ENCODE measurements at regions not wholly inside any gene's neighbourhood (a gene's known extent, or its start where the extent isn't known, plus 50 kb on each side); places are given as distances from the start of the nearest gene placed in this dataset.

GRCh38 chr1:73907051-73907450 lies 290.9 kb downstream of the LRRIQ3 start:
- H3K27me3 Mint-ChIP-seq (ENCODE audit: insufficient read depth, unreplicated experiment) = peaks cover 2% of the 10 kb centered on the region
- intact Hi-C loops (cut with micrococcal nuclease; ENCODE audit: unreplicated experiment) = no loop called here
- no peaks in the 10 kb centered on the region for H3K4me1 ChIP-seq
- no TSS peak for BruUV-seq (replicated peaks)
- H3K9me3 Mint-ChIP-seq (ENCODE audit: unreplicated experiment) = no peaks in the 10 kb centered on the region
- no peak overlapping the region for H3K4me3 Mint-ChIP-seq (ENCODE audit: unreplicated experiment)
- TF ChIP-seq CTCF (IDR thresholded peaks at IDR 0.05; ENCODE audit: insufficient read depth in 1 of 2, low read depth in 1 of 2, low read length in 1 of 2, severe bottlenecking in 1 of 2, unreplicated experiment in 1 of 2) = no peak
- H3K27ac Mint-ChIP-seq (ENCODE audit: unreplicated experiment) = no peak overlapping the region
- ChIA-PET POLR2A (no interaction called here), CTCF (no interaction called here)
- no peaks in the 10 kb centered on the region for H3K4me1 Mint-ChIP-seq (ENCODE audit: low read depth, unreplicated experiment)
- no peaks in the 10 kb centered on the region for H3K36me3 ChIP-seq (ENCODE audit: control insufficient read depth, insufficient read depth, low read length)
- H3K4me3 ChIP-seq (ENCODE audit: low read depth, low read length) = no peak overlapping the region
- H3K27me3 ChIP-seq (replicated peaks; ENCODE audit: control insufficient read depth, insufficient read depth, low read length) = no peaks in the 10 kb centered on the region
- no peak for DNase-seq
- no peaks in the 10 kb centered on the region for H3K9me3 ChIP-seq
- H3K36me3 Mint-ChIP-seq (ENCODE audit: insufficient read depth, unreplicated experiment) = no peaks in the 10 kb centered on the region

GRCh38 chr1:73903092-73903491 lies 294.9 kb downstream of the LRRIQ3 start:
- TF ChIP-seq CTCF (IDR thresholded peaks at IDR 0.05; ENCODE audit: insufficient read depth in 1 of 2, low read depth in 1 of 2, low read length in 1 of 2, severe bottlenecking in 1 of 2, unreplicated experiment in 1 of 2) = no peak
- Mint-ChIP-seq H3K9me3 (ENCODE audit: unreplicated experiment) (no peaks in the 10 kb centered on the region), H3K36me3 (ENCODE audit: insufficient read depth, unreplicated experiment) (no peaks in the 10 kb centered on the region), H3K27ac (ENCODE audit: unreplicated experiment) (no peak overlapping the region), H3K27me3 (ENCODE audit: insufficient read depth, unreplicated experiment) (peaks cover 2% of the 10 kb centered on the region), H3K4me3 (ENCODE audit: unreplicated experiment) (no peak overlapping the region), H3K4me1 (ENCODE audit: low read depth, unreplicated experiment) (no peaks in the 10 kb centered on the region)
- H3K27me3 ChIP-seq (replicated peaks; ENCODE audit: control insufficient read depth, insufficient read depth, low read length) = no peaks in the 10 kb centered on the region
- H3K36me3 ChIP-seq (ENCODE audit: control insufficient read depth, insufficient read depth, low read length) = no peaks in the 10 kb centered on the region
- H3K9me3 ChIP-seq = no peaks in the 10 kb centered on the region
- intact Hi-C loops (cut with micrococcal nuclease; ENCODE audit: unreplicated experiment) = no loop called here
- DNase-seq = no peak
- no TSS peak for BruUV-seq (replicated peaks)
- H3K4me3 ChIP-seq (ENCODE audit: low read depth, low read length) = no peak overlapping the region
- no peaks in the 10 kb centered on the region for H3K4me1 ChIP-seq
- POLR2A ChIA-PET = no interaction called here
- CTCF ChIA-PET = no interaction called here

- POLR2A ChIA-PET = no interaction called here
- CTCF ChIA-PET = no interaction called here
- Mint-ChIP-seq H3K36me3 (ENCODE audit: insufficient read depth, unreplicated experiment) (no peaks in the 10 kb centered on the region), H3K4me3 (ENCODE audit: unreplicated experiment) (no peak overlapping the region), H3K27me3 (ENCODE audit: insufficient read depth, unreplicated experiment) (peaks cover 2% of the 10 kb centered on the region), H3K4me1 (ENCODE audit: low read depth, unreplicated experiment) (no peaks in the 10 kb centered on the region), H3K27ac (ENCODE audit: unreplicated experiment) (no peak overlapping the region), H3K9me3 (ENCODE audit: unreplicated experiment) (no peaks in the 10 kb centered on the region)
- no peak for TF ChIP-seq CTCF (IDR thresholded peaks at IDR 0.05; ENCODE audit: insufficient read depth in 1 of 2, low read depth in 1 of 2, low read length in 1 of 2, severe bottlenecking in 1 of 2, unreplicated experiment in 1 of 2)
- no TSS peak for BruUV-seq (replicated peaks)
- no peak for DNase-seq
- H3K4me1 ChIP-seq = no peaks in the 10 kb centered on the region
- H3K4me3 ChIP-seq (ENCODE audit: low read depth, low read length) = no peak overlapping the region
- no peaks in the 10 kb centered on the region for H3K36me3 ChIP-seq (ENCODE audit: control insufficient read depth, insufficient read depth, low read length)
- intact Hi-C loops (cut with micrococcal nuclease; ENCODE audit: unreplicated experiment) = no loop called here
- H3K9me3 ChIP-seq = no peaks in the 10 kb centered on the region
- H3K27me3 ChIP-seq (replicated peaks; ENCODE audit: control insufficient read depth, insufficient read depth, low read length) = no peaks in the 10 kb centered on the region
Observed at GRCh38 chr1:73901738-73902137, 296.2 kb downstream of the LRRIQ3 start.
